GM12801 (cell line): ENCODE measurements at regions not wholly inside any gene's neighbourhood (a gene's known extent, or its start where the extent isn't known, plus 50 kb on each side); places are given as distances from the start of the nearest gene placed in this dataset.

Source experiments
- CTCF ChIP-seq: IDR thresholded peaks from one replicate; pipeline ENCODE4 v1.5.1; 2011; ENCODE audit warnings: control low read depth; ENCODE audit not compliant: insufficient read length; ENCODE audit errors: extremely low read depth

GRCh38 chr9:135284386-135285134, 195.0 kb upstream of the PPP1R26 start:
- TF ChIP-seq CTCF, result no peak

GRCh38 chr9:135286961-135287360, 192.6 kb upstream of the PPP1R26 start:
- TF ChIP-seq CTCF, result no peak

GRCh38 chr9:135287627-135288026, 192.0 kb upstream of the PPP1R26 start:
- TF ChIP-seq CTCF, result no peak

- no peak for TF ChIP-seq CTCF
Observed at GRCh38 chr9:135288054-135288453, 191.5 kb upstream of the PPP1R26 start.

- TF ChIP-seq CTCF, result no peak
Observed at GRCh38 chr9:135289081-135289491, 190.5 kb upstream of the PPP1R26 start.

GRCh38 chr9:135290086-135290485, 189.5 kb upstream of the PPP1R26 start:
- TF ChIP-seq CTCF, result no peak

- no peak for TF ChIP-seq CTCF
Observed at GRCh38 chr9:135290566-135290965, 189.0 kb upstream of the PPP1R26 start.
